ENCODE measurements at regions not wholly inside any gene's neighbourhood (a gene's known extent, or its start where the extent isn't known, plus 50 kb on each side); places are given as distances from the start of the nearest gene placed in this dataset.

GRCh38 chr1:244139655-244140054, 88.6 kb downstream of the ZBTB18 start:
- Histone ChIP-seq H3K9me2 (ENCODE audit: insufficient read depth) (no peaks in the 10 kb centered on the region), H3K27me3 (ENCODE audit: insufficient read depth, low read depth) (no peaks in the 10 kb centered on the region), H3F3A (ENCODE audit: insufficient read depth, low read depth) (no peaks in the 10 kb centered on the region), H3K36me3 (ENCODE audit: low read depth) (no peaks in the 10 kb centered on the region), H3K4me1 (replicated peaks; ENCODE audit: insufficient read depth) (no peaks in the 10 kb centered on the region), H3K4me2 (no peak overlapping the region), H3K9me3 (ENCODE audit: insufficient read depth, low read depth) (peaks cover 5% of the 10 kb centered on the region; the same call in 1 of the 2 replicates), H3K27ac (no peak overlapping the region), H3K4me3 (no peak overlapping the region), H3K79me2 (ENCODE audit: low read depth) (no peaks in the 10 kb centered on the region), H4K20me1 (ENCODE audit: insufficient read depth) (no peaks in the 10 kb centered on the region), H2AFZ (no peak overlapping the region)
- intact Hi-C loops (cut with micrococcal nuclease; ENCODE audit: unreplicated experiment), result no loop called here
- CTCF ChIA-PET, result no interaction called here
- BruUV-seq (replicated peaks), result no TSS peak
- TF ChIP-seq EZH2 (IDR thresholded peaks at IDR 0.05; ENCODE audit: low read depth) (no peak), CTCF (conservative IDR thresholded peaks at IDR 0.05) (no peak)
- no peak for DNase-seq
- POLR2A ChIA-PET (ENCODE audit: unreplicated experiment), result no interaction called here

- no peak overlapping the region for H3K4me3 ChIP-seq
- H2AFZ ChIP-seq, result no peak overlapping the region
- H3K9me3 ChIP-seq (ENCODE audit: insufficient read depth, low read depth), result no peaks in the 10 kb centered on the region
- no peak for TF ChIP-seq EZH2 (IDR thresholded peaks at IDR 0.05; ENCODE audit: low read depth)
- no peak for TF ChIP-seq CTCF (conservative IDR thresholded peaks at IDR 0.05)
- no peak for DNase-seq
- no peaks in the 10 kb centered on the region for H3K36me3 ChIP-seq (ENCODE audit: low read depth)
- intact Hi-C loops (cut with micrococcal nuclease; ENCODE audit: unreplicated experiment), result no loop called here
- no peaks in the 10 kb centered on the region for H3F3A ChIP-seq (ENCODE audit: insufficient read depth, low read depth)
- H3K4me1 ChIP-seq (replicated peaks; ENCODE audit: insufficient read depth), result no peaks in the 10 kb centered on the region
- no peaks in the 10 kb centered on the region for H3K27me3 ChIP-seq (ENCODE audit: insufficient read depth, low read depth)
- no peaks in the 10 kb centered on the region for H3K9me2 ChIP-seq (ENCODE audit: insufficient read depth)
- H3K79me2 ChIP-seq (ENCODE audit: low read depth), result no peaks in the 10 kb centered on the region
- BruUV-seq (replicated peaks), result no TSS peak
- no peaks in the 10 kb centered on the region for H4K20me1 ChIP-seq (ENCODE audit: insufficient read depth)
- no peak overlapping the region for H3K27ac ChIP-seq
- POLR2A ChIA-PET (ENCODE audit: unreplicated experiment), result no interaction called here
- CTCF ChIA-PET, result no interaction called here
- no peak overlapping the region for H3K4me2 ChIP-seq
Observed at GRCh38 chr1:244140420-244140819, 89.3 kb downstream of the ZBTB18 start.

- no peaks in the 10 kb centered on the region for H3K36me3 ChIP-seq (ENCODE audit: low read depth)
- H3K4me2 ChIP-seq, result no peak overlapping the region
- H3K4me1 ChIP-seq (replicated peaks; ENCODE audit: insufficient read depth), result no peaks in the 10 kb centered on the region
- H3K9me3 ChIP-seq (ENCODE audit: insufficient read depth, low read depth), result no peaks in the 10 kb centered on the region
- H2AFZ ChIP-seq, result no peak overlapping the region
- CTCF ChIA-PET, result no interaction called here
- TF ChIP-seq CTCF (conservative IDR thresholded peaks at IDR 0.05), result no peak
- no peak for TF ChIP-seq EZH2 (IDR thresholded peaks at IDR 0.05; ENCODE audit: low read depth)
- intact Hi-C loops (cut with micrococcal nuclease; ENCODE audit: unreplicated experiment), result no loop called here
- H3K27me3 ChIP-seq (ENCODE audit: insufficient read depth, low read depth), result no peaks in the 10 kb centered on the region
- H3K27ac ChIP-seq, result no peak overlapping the region
- no peak overlapping the region for H3K4me3 ChIP-seq
- POLR2A ChIA-PET (ENCODE audit: unreplicated experiment), result no interaction called here
- no peaks in the 10 kb centered on the region for H4K20me1 ChIP-seq (ENCODE audit: insufficient read depth)
- no peak for DNase-seq
- H3K79me2 ChIP-seq (ENCODE audit: low read depth), result no peaks in the 10 kb centered on the region
- no peaks in the 10 kb centered on the region for H3K9me2 ChIP-seq (ENCODE audit: insufficient read depth)
- no peaks in the 10 kb centered on the region for H3F3A ChIP-seq (ENCODE audit: insufficient read depth, low read depth)
- BruUV-seq (replicated peaks), result no TSS peak
Observed at GRCh38 chr1:244144053-244144452, 93.0 kb downstream of the ZBTB18 start.

All from PC-9 (cell line).